ENCODE measurements at regions not wholly inside any gene's neighbourhood (a gene's known extent, or its start where the extent isn't known, plus 50 kb on each side); places are given as distances from the start of the nearest gene placed in this dataset.

DNA sequence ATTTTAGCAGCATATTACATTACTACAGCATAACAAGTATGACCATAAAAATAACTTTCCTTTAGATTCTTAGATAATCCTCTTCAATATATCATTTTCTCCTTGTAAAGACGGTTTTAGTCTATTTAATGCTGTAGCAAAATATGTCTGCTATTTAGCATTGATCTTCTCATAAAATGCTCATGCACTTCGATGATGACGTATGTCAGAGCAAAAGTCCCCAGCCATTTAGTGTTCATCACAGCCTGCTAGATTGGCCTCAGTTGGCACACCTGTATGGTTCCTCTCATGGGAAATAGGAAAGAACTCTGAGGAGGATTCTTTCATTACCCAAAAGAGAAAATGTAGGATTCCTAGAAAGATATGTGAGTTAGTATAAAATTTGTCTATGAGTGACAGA is 232.2 kb downstream of the MAP2K6 start:
- H3K27ac ChIP-seq, result no peak overlapping the region
- TF ChIP-seq, protein P1, sequence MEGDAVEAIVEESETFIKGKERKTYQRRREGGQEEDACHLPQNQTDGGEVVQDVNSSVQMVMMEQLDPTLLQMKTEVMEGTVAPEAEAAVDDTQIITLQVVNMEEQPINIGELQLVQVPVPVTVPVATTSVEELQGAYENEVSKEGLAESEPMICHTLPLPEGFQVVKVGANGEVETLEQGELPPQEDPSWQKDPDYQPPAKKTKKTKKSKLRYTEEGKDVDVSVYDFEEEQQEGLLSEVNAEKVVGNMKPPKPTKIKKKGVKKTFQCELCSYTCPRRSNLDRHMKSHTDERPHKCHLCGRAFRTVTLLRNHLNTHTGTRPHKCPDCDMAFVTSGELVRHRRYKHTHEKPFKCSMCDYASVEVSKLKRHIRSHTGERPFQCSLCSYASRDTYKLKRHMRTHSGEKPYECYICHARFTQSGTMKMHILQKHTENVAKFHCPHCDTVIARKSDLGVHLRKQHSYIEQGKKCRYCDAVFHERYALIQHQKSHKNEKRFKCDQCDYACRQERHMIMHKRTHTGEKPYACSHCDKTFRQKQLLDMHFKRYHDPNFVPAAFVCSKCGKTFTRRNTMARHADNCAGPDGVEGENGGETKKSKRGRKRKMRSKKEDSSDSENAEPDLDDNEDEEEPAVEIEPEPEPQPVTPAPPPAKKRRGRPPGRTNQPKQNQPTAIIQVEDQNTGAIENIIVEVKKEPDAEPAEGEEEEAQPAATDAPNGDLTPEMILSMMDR (conservative IDR thresholded peaks at IDR 0.05), result no peak

DNA sequence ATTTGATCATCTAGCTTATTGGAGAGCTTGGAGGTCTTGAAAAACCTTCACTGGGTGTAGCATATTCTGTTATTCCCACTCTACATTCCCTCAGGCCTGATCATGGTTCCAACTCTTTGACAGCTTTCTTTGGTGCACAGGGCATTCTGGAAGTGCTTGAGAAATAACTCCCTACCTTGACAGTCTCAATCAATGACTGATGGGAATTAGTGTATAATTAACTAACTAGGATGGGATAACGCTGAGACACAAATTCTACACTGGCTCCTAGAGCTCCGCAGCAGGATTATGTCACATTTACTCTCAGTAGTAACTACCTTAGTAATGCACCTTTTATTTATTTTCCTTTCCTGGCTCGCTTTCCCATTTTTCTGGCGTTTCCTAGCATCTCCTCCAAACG is 236.4 kb downstream of the MAP2K6 start:
- TF ChIP-seq, protein P1 (conservative IDR thresholded peaks at IDR 0.05), result no peak
- H3K27ac ChIP-seq, result no peak overlapping the region

DNA sequence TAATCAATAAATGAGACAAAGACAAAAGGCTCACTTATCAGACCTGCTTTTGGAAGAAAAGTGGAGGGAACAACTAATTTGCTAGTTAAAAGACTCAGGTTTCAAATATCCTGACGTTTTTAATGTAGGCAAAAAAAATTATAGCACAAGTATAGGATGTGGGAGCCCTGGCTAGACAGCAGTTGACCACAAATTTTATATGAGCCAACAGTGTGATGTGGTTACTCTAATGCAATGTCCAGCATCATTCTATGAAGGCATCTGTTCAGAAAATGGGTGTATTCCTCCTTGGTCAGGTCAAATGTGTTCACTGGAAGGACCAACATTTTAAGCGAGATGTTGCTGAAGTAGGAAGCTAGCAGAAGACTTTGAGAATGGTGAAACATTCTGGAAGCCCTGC is 237.4 kb downstream of the MAP2K6 start:
- H3K27ac ChIP-seq, result no peak overlapping the region
- TF ChIP-seq, protein P1 (conservative IDR thresholded peaks at IDR 0.05), result no peak

- H3K27ac ChIP-seq, result no peak overlapping the region
- TF ChIP-seq, protein P1 (conservative IDR thresholded peaks at IDR 0.05), result no peak
These were observed 240.7 kb downstream of the MAP2K6 start for GRCh38 chr17:69654981-69655855.

DNA sequence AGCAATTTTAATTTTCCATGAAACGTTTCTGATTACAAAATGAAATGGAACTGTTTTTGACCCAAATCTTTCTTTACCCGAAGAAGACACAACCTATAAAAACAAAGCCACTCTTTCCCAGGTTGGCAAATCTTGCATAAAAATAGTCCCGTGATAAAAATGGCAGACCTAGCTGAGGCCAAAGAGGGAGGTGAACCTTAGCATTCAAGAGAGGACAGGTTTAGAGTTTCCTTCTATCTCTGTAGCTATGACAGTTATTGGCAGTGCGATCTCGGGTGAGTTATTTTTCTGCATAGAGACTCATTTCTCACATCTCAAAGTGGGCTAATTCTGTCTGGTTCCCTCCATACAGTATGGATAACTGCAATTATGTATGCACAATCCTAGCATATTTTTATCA is 241.4 kb downstream of the MAP2K6 start:
- TF ChIP-seq, protein P1 (conservative IDR thresholded peaks at IDR 0.05), result no peak
- H3K27ac ChIP-seq, result no peak overlapping the region

- TF ChIP-seq, protein P1 (conservative IDR thresholded peaks at IDR 0.05), result no peak
- no peak overlapping the region for H3K27ac ChIP-seq
These were observed 255.1 kb downstream of the MAP2K6 start for GRCh38 chr17:69669441-69670178.

DNA sequence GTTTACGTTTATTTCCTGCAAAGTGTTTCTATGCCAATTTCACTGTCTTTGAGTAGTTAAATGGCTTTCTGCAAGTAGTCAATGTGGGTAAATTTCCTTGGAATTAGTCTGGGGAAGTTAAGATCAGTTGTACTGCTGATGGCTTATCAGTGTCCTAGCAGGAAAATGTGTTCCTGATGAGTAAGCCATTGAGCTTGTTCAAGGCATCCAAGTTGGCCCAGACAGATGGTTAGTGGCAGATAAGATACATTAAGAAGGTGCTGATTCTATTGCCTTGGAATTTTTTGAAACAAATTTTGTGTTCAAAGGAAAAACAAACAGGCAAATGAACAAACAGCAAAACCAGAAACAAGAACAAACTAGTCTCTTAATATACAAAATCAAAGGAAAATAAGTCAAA is 258.4 kb downstream of the MAP2K6 start:
- TF ChIP-seq, protein P1 (conservative IDR thresholded peaks at IDR 0.05), result no peak
- no peak overlapping the region for H3K27ac ChIP-seq
